Neural cell (in vitro differentiated cells): ENCODE measurements at regions not wholly inside any gene's neighbourhood (a gene's known extent, or its start where the extent isn't known, plus 50 kb on each side); places are given as distances from the start of the nearest gene placed in this dataset.
"Not testable (repeated sequence)": the region's sequence is repeated elsewhere in the genome, so short reads cannot be mapped to it uniquely, and the experiment has no call there.

Source experiments
- CTCF ChIP-seq: fragments of 450-650 bp; IDR thresholded peaks from 2 replicates; pipeline ENCODE4 v1.5.1; 2014; ENCODE audit warnings: antibody characterized with exemption, mild to moderate bottlenecking, moderate library complexity; ENCODE audit not compliant: poor library complexity, severe bottlenecking
- EZH2 ChIP-seq: fragments of 200-600, 300-800 bp; shearing (Covaris generic), sonication (generic); IDR thresholded peaks from 2 replicates; pipeline ENCODE4 v1.6.1; 2014; ENCODE audit warnings: antibody characterized with exemption, low read length, borderline replicate concordance, mild to moderate bottlenecking; ENCODE audit not compliant: insufficient read depth, poor library complexity, severe bottlenecking
- MXI1 ChIP-seq: fragments of 450-650 bp; conservative IDR thresholded peaks from 2 replicates; pipeline ENCODE4 v1.6.1; 2014; ENCODE audit warnings: antibody characterized with exemption, mild to moderate bottlenecking; ENCODE audit not compliant: poor library complexity, severe bottlenecking
- POLR2AphosphoS5 ChIP-seq: IDR thresholded peaks from 2 replicates; pipeline ENCODE4 v1.6.1; 2012
- REST ChIP-seq: IDR thresholded peaks from 2 replicates; pipeline ENCODE4 v1.6.1; 2012; ENCODE audit warnings: borderline replicate concordance
- SMC3 ChIP-seq: fragments of 450-650 bp; conservative IDR thresholded peaks from 2 replicates; pipeline ENCODE4 v1.6.1; 2014; ENCODE audit warnings: antibody characterized with exemption, mild to moderate bottlenecking, moderate library complexity; ENCODE audit not compliant: poor library complexity
- TAF1 ChIP-seq: IDR thresholded peaks from 2 replicates; pipeline ENCODE4 v1.6.1; 2012; ENCODE audit warnings: low read depth

- TF ChIP-seq CTCF, REST, POLR2AphosphoS5, EZH2, SMC3, MXI1, TAF1: not testable (repeated sequence)
These were observed 101.0 kb downstream of the SMC2 start for GRCh38 chr9:104195142-104195541.
